K562 (cell line): ENCODE measurements at regions not wholly inside any gene's neighbourhood (a gene's known extent, or its start where the extent isn't known, plus 50 kb on each side); places are given as distances from the start of the nearest gene placed in this dataset.

Experiments
- ATAC-seq: fragments of 200-7000 bp; cut with Tn5 transposase; 3 replicates; pipeline ENCODE4 v1.9.1; 2020; ENCODE audit warnings: moderate library complexity
- BruUV-seq: library from RNA; stranded (reverse); fragments of 400-500 nt; replicated peaks from 2 replicates; lab custom pipeline; 2021; lab: Mats Ljungman, UMichigan
- CTCF ChIA-PET: fragments of 300-600 bp; formaldehyde crosslinking; extraction: SDS; loops from one replicate; lab custom pipeline; 2021; ENCODE audit warnings: low intra/inter-chr PET ratio; lab: Yijun Ruan, JAX
- POLR2A ChIA-PET: fragments of 300-600, 350-650 bp; sonication (Branson Sonifier 250); formaldehyde crosslinking; extraction: SDS; loops from one replicate; lab custom pipeline; 2021; ENCODE audit warnings: antibody characterized with exemption, inconsistent platforms; lab: Yijun Ruan, JAX
- DNase-seq, 4 experiments: peaks; one replicate each; pipeline versions ENCODE4 v3.0.0 to v3.0.0-alpha.2; 2011 to 2018; ENCODE audit warnings: low spot score in 3 of 4, mixed read lengths in 3 of 4; ENCODE audit errors: extremely low read depth in 1 of 4
- FAIRE-seq: peaks from 2 replicates; lab custom pipeline; 2011; peaks lifted over from hg19 to GRCh38; lab: Jason Lieb, UNC
- H2AFZ ChIP-seq: 2 replicates; pipeline ENCODE4 v1.6.0; 2011; ENCODE audit warnings: low read depth, low read length, control low read depth, inconsistent platforms
- H3K27ac ChIP-seq: fragments of 200-600 bp; 3 replicates; pipeline ENCODE4 v1.8.0; 2011; ENCODE audit warnings: low read depth, mild to moderate bottlenecking, control low read depth, inconsistent platforms, low read length, moderate library complexity, mixed read lengths; ENCODE audit errors: extremely low read depth
- H3K27me3 ChIP-seq, 2 experiments: fragments of 300-600 bp in 1 of 2; 2 replicates in 1 of 2; 3 replicates in 1 of 2; pipeline versions ENCODE4 v1.6.0 to v1.8.0; 2011; ENCODE audit warnings: inconsistent platforms in 2 of 2, low read length in 2 of 2, mild to moderate bottlenecking in 1 of 2, mixed read lengths in 1 of 2, moderate library complexity in 1 of 2; ENCODE audit not compliant: control insufficient read depth in 2 of 2, insufficient read depth in 2 of 2
- H3K36me3 ChIP-seq: fragments of 300-600 bp; 3 replicates; pipeline ENCODE4 v1.8.0; 2011; ENCODE audit warnings: mild to moderate bottlenecking, low read length, inconsistent platforms; ENCODE audit not compliant: control insufficient read depth, insufficient read depth
- H3K4me1 ChIP-seq, 2 experiments: fragments of 200-600 bp in 1 of 2; replicated peaks in 1 of 2; 2 replicates in 1 of 2; 3 replicates in 1 of 2; pipeline versions ENCODE4 v1.5.1 to v1.8.0; 2011; ENCODE audit warnings: inconsistent platforms in 2 of 2, low read length in 2 of 2, mild to moderate bottlenecking in 1 of 2, mixed read lengths in 1 of 2, moderate library complexity in 1 of 2; ENCODE audit not compliant: control insufficient read depth in 2 of 2, insufficient read depth in 2 of 2
- H3K4me2 ChIP-seq: 2 replicates; pipeline ENCODE4 v1.6.1; 2011; ENCODE audit warnings: low read length, control low read depth, inconsistent platforms, mixed read lengths; ENCODE audit not compliant: insufficient read depth
- H3K4me3 ChIP-seq: fragments of 200-600 bp; sonication (generic), shearing (Covaris generic); 2 replicates; pipeline ENCODE4 v1.5.1; 2016; ENCODE audit warnings: control low read depth, inconsistent platforms
- H3K79me2 ChIP-seq: fragments of 200-600 bp; 3 replicates; pipeline ENCODE4 v1.8.0; 2011; ENCODE audit warnings: low read length, inconsistent platforms; ENCODE audit not compliant: control insufficient read depth, insufficient read depth
- H3K9ac ChIP-seq, 2 experiments: 2 replicates each; pipeline versions ENCODE4 v1.6.0 to v1.6.1; 2011; ENCODE audit warnings: low read depth in 2 of 2, low read length in 2 of 2, control low read depth in 1 of 2, inconsistent platforms in 1 of 2, mild to moderate bottlenecking in 1 of 2, mixed read lengths in 1 of 2; ENCODE audit not compliant: insufficient read depth in 1 of 2
- H3K9me1 ChIP-seq: one replicate; pipeline ENCODE4 v1.6.0; 2011; ENCODE audit warnings: inconsistent platforms, mild to moderate bottlenecking, low read length, moderate library complexity; ENCODE audit not compliant: control insufficient read depth, insufficient read depth
- H3K9me3 ChIP-seq: replicated peaks from 2 replicates; pipeline ENCODE4 v1.5.1; 2011; ENCODE audit warnings: low read depth, low read length, inconsistent platforms; ENCODE audit not compliant: control insufficient read depth, insufficient read depth
- H4K20me1 ChIP-seq: replicated peaks from 2 replicates; pipeline ENCODE4 v1.6.1; 2011; ENCODE audit warnings: low read length, inconsistent platforms, mixed read lengths; ENCODE audit not compliant: control insufficient read depth, insufficient read depth
- CAMTA2 ChIP-seq: fragments of 250-450 bp; sonication (Bioruptor Pico); conservative IDR thresholded peaks from 2 replicates; pipeline ENCODE4 v1.5.1; 2022
- CREB3L1 ChIP-seq: fragments of 450-650 bp; IDR thresholded peaks from 2 replicates; pipeline ENCODE4 v1.6.1; 2014; ENCODE audit warnings: low read depth, mild to moderate bottlenecking, moderate library complexity, borderline replicate concordance
- E2F3 ChIP-seq: fragments of 250-450 bp; sonication (Bioruptor Pico); IDR thresholded peaks from 2 replicates; pipeline ENCODE4 v1.4.0; 2020; ENCODE audit warnings: mild to moderate bottlenecking
- FOXA3 ChIP-seq, 2 experiments: fragments of 450-650 bp in 1 of 2; sonication (generic) in 1 of 2; formaldehyde crosslinking; IDR thresholded peaks in 1 of 2; conservative IDR thresholded peaks in 1 of 2; 2 replicates each; pipeline versions ENCODE4 v1.4.0 to v1.8.0; 2020 to 2022; ENCODE audit warnings: mild to moderate bottlenecking in 2 of 2, missing genetic modification reagents in 1 of 2
- HEY1 ChIP-seq: fragments of 250-450 bp; sonication (Bioruptor Pico); IDR thresholded peaks from 2 replicates; pipeline ENCODE4 v1.5.0; 2020; ENCODE audit warnings: mild to moderate bottlenecking, moderate library complexity, borderline replicate concordance
- KLF13 ChIP-seq: fragments of 450-650 bp; IDR thresholded peaks from 2 replicates; pipeline ENCODE4 v1.6.1; 2016; ENCODE audit warnings: missing genetic modification characterization, low read depth, mild to moderate bottlenecking, missing compliant biosample characterization, moderate library complexity, borderline replicate concordance
- NR0B1 ChIP-seq: fragments of 450-650 bp; IDR thresholded peaks from one replicate; pipeline ENCODE4 v1.6.1; 2018; ENCODE audit warnings: mild to moderate bottlenecking, moderate library complexity; ENCODE audit not compliant: partially characterized antibody
- PTRF ChIP-seq: fragments of 450-650 bp; IDR thresholded peaks from 2 replicates; pipeline ENCODE4 v1.6.1; 2016; ENCODE audit warnings: mild to moderate bottlenecking, missing genetic modification characterization, missing compliant biosample characterization
- STAG1 ChIP-seq: sonication (generic); formaldehyde crosslinking; IDR thresholded peaks from 2 replicates; pipeline ENCODE4 v1.5.0; 2020; ENCODE audit warnings: missing genetic modification reagents, borderline replicate concordance
- TARDBP ChIP-seq: fragments of 450-650 bp; IDR thresholded peaks from 2 replicates; pipeline ENCODE4 v1.6.1; 2016
- THRA ChIP-seq: fragments of 450-650 bp; IDR thresholded peaks from 2 replicates; pipeline ENCODE4 v1.6.1; 2017; ENCODE audit warnings: mild to moderate bottlenecking, moderate library complexity
- ZNF57 ChIP-seq: fragments of 450-650 bp; formaldehyde crosslinking; IDR thresholded peaks from 2 replicates; pipeline ENCODE4 v1.4.0; 2020; ENCODE audit warnings: mild to moderate bottlenecking, moderate library complexity
- ZNF592 ChIP-seq: fragments of 450-650 bp; IDR thresholded peaks from 2 replicates; pipeline ENCODE4 v1.6.1; 2017; ENCODE audit warnings: antibody characterized with exemption, mild to moderate bottlenecking
- ZNF75A ChIP-seq: fragments of 450-650 bp; formaldehyde crosslinking; IDR thresholded peaks from 2 replicates; pipeline ENCODE4 v1.4.0; 2020; ENCODE audit warnings: mild to moderate bottlenecking
- ZNF77 ChIP-seq: fragments of 250-450 bp; sonication (Bioruptor Pico); IDR thresholded peaks from 2 replicates; pipeline ENCODE4 v1.5.0; 2020
- in situ Hi-C: fragments of 300-500 bp; cut with MboI; formaldehyde crosslinking; loops from 4 replicates; pipeline ENCODE4 v1.15.0; 2018; ENCODE audit warnings: inconsistent platforms, mixed read lengths
- intact Hi-C: fragments of 100-400 bp; cut with micrococcal nuclease; formaldehyde crosslinking; loops from 2 replicates; pipeline ENCODE4 v1.14.2; 2022

- H3K9me3 ChIP-seq = no peaks in the 10 kb centered on the region
- no peak overlapping the region for H3K9ac ChIP-seq
- in situ Hi-C loops = no loop called here
- ATAC-seq = no peak
- H4K20me1 ChIP-seq = no peaks in the 10 kb centered on the region
- no peak overlapping the region for H3K4me3 ChIP-seq
- H3K9me1 ChIP-seq = no peaks in the 10 kb centered on the region
- no peaks in the 10 kb centered on the region for H3K27me3 ChIP-seq
- intact Hi-C loops = no loop called here
- no peaks in the 10 kb centered on the region for H3K79me2 ChIP-seq
- ChIA-PET CTCF (no interaction called here), POLR2A (no interaction called here)
- no peaks in the 10 kb centered on the region for H3K36me3 ChIP-seq
- H3K27ac ChIP-seq = no peak overlapping the region
- H3K4me1 ChIP-seq = no peaks in the 10 kb centered on the region
- TF ChIP-seq ZNF57 (no peak), KLF13 (tag) (no peak), STAG1 (CRISPR knock-in tag) (no peak), FOXA3 (CRISPR knock-in tag; conservative IDR thresholded peaks at IDR 0.05 in 1 of 2, IDR thresholded peaks at IDR 0.05 in 1 of 2) (no peak), ZNF592 (no peak), NR0B1 (no peak), TARDBP (no peak), HEY1 (no peak), ZNF77 (CRISPR knock-in tag) (no peak), CREB3L1 (no peak), PTRF (tag) (no peak), CAMTA2 (no peak), ZNF75A (no peak), E2F3 (no peak), THRA (no peak)
- no peak for DNase-seq
- no peak overlapping the region for H2AFZ ChIP-seq
- BruUV-seq = no TSS peak
- no peak overlapping the region for H3K4me2 ChIP-seq
- FAIRE-seq = no peak
Observed at GRCh38 chr12:72207079-72207478, 65.1 kb upstream of the TRHDE start.
